ENCODE measurements at regions not wholly inside any gene's neighbourhood (a gene's known extent, or its start where the extent isn't known, plus 50 kb on each side); places are given as distances from the start of the nearest gene placed in this dataset.

GRCh38 chr4:25580633-25581467, 74.8 kb upstream of the SLC34A2 start:
- no peaks in the 10 kb centered on the region for H3K9me3 ChIP-seq (replicated peaks in 1 of 11)
- TF ChIP-seq Cebpa-rat (IDR thresholded peaks at IDR 0.05) = no peak
- H3K27ac ChIP-seq = no peak overlapping the region
- no peak overlapping the region for H3K9ac ChIP-seq
- H4K20me1 ChIP-seq = no peaks in the 10 kb centered on the region
- no peak overlapping the region for H3K4me2 ChIP-seq
- no peaks in the 10 kb centered on the region for H3K27me3 ChIP-seq
- H3K4me1 ChIP-seq = no peaks in the 10 kb centered on the region
- H3K4me3 ChIP-seq = no peak overlapping the region
- no peaks in the 10 kb centered on the region for H3K36me3 ChIP-seq

GRCh38 chr4:25585901-25586523, 69.6 kb upstream of the SLC34A2 start:
- H3K4me3 ChIP-seq = no peak overlapping the region
- no peaks in the 10 kb centered on the region for H3K4me1 ChIP-seq
- no peaks in the 10 kb centered on the region for H3K36me3 ChIP-seq
- H4K20me1 ChIP-seq = no peaks in the 10 kb centered on the region
- H3K9ac ChIP-seq = no peak overlapping the region
- H3K27ac ChIP-seq = no peak overlapping the region
- H3K27me3 ChIP-seq = no peaks in the 10 kb centered on the region
- H3K4me2 ChIP-seq = no peak overlapping the region
- H3K9me3 ChIP-seq (replicated peaks in 1 of 11) = no peaks in the 10 kb centered on the region
- no peak for TF ChIP-seq Cebpa-rat (IDR thresholded peaks at IDR 0.05)

GRCh38 chr4:25588206-25588605, 67.4 kb upstream of the SLC34A2 start:
- no peak overlapping the region for H3K4me3 ChIP-seq
- no peaks in the 10 kb centered on the region for H4K20me1 ChIP-seq
- no peak for TF ChIP-seq Cebpa-rat (IDR thresholded peaks at IDR 0.05)
- H3K9ac ChIP-seq = no peak overlapping the region
- H3K4me1 ChIP-seq = no peaks in the 10 kb centered on the region
- no peaks in the 10 kb centered on the region for H3K27me3 ChIP-seq
- no peak overlapping the region for H3K4me2 ChIP-seq
- H3K27ac ChIP-seq = no peak overlapping the region
- no peaks in the 10 kb centered on the region for H3K36me3 ChIP-seq
- H3K9me3 ChIP-seq (replicated peaks in 1 of 11) = no peaks in the 10 kb centered on the region

GRCh38 chr4:25590171-25590570, 65.5 kb upstream of the SLC34A2 start:
- Histone ChIP-seq H3K27ac (no peak overlapping the region), H3K4me2 (no peak overlapping the region), H4K20me1 (no peaks in the 10 kb centered on the region), H3K27me3 (no peaks in the 10 kb centered on the region), H3K36me3 (no peaks in the 10 kb centered on the region), H3K9me3 (replicated peaks in 1 of 11) (peaks cover 5 to 12% (median 6%) of the 10 kb centered on the region in 11 experiments; a peak in 17 of 22 replicates), H3K9ac (no peak overlapping the region), H3K4me1 (no peaks in the 10 kb centered on the region), H3K4me3 (no peak overlapping the region)
- no peak for TF ChIP-seq Cebpa-rat (IDR thresholded peaks at IDR 0.05)

GRCh38 chr4:25592736-25593135, 62.9 kb upstream of the SLC34A2 start:
- no peaks in the 10 kb centered on the region for H3K4me1 ChIP-seq
- H3K4me3 ChIP-seq = no peak overlapping the region
- H3K9me3 ChIP-seq (replicated peaks in 1 of 11) = peaks cover 30 to 38% (median 32%) of the 10 kb centered on the region in 11 experiments
- H3K27me3 ChIP-seq = no peaks in the 10 kb centered on the region
- no peak for TF ChIP-seq Cebpa-rat (IDR thresholded peaks at IDR 0.05)
- no peaks in the 10 kb centered on the region for H3K36me3 ChIP-seq
- H4K20me1 ChIP-seq = no peaks in the 10 kb centered on the region
- H3K9ac ChIP-seq = no peak overlapping the region
- H3K4me2 ChIP-seq = no peak overlapping the region
- no peak overlapping the region for H3K27ac ChIP-seq

Data from BLaER1 treated with 17β-estradiol and CSF1 and Interleukin-3, amounts not matched to agents 10 nM and 100 nM (cell line).